ENCODE measurements at regions not wholly inside any gene's neighbourhood (a gene's known extent, or its start where the extent isn't known, plus 50 kb on each side); places are given as distances from the start of the nearest gene placed in this dataset.
"Not testable (repeated sequence)": the region's sequence is repeated elsewhere in the genome, so short reads cannot be mapped to it uniquely, and the experiment has no call there.

- in situ Hi-C loops (cut with MboI; ENCODE audit: low sequenced_read_pairs), result not testable (repeated sequence)
Measured at GRCh38 chr4:26017961-26018700, 104.1 kb downstream of the SMIM20 start.

GRCh38 chr4:26020083-26020668 is 106.2 kb downstream of the SMIM20 start:
- in situ Hi-C loops (cut with MboI; ENCODE audit: low sequenced_read_pairs), result no loop called here

- in situ Hi-C loops (cut with MboI; ENCODE audit: low sequenced_read_pairs), result no loop called here
Measured at GRCh38 chr4:26020881-26021280, 106.9 kb downstream of the SMIM20 start.

GRCh38 chr4:26021417-26022345 is 107.7 kb downstream of the SMIM20 start:
- in situ Hi-C loops (cut with MboI; ENCODE audit: low sequenced_read_pairs), result no loop called here

GRCh38 chr4:26022346-26023202 is 108.6 kb downstream of the SMIM20 start:
- in situ Hi-C loops (cut with MboI; ENCODE audit: low sequenced_read_pairs), result no loop called here

GRCh38 chr4:26023203-26023972 is 109.4 kb downstream of the SMIM20 start:
- in situ Hi-C loops (cut with MboI; ENCODE audit: low sequenced_read_pairs), result no loop called here

GRCh38 chr4:26024079-26024478 is 110.1 kb downstream of the SMIM20 start:
- in situ Hi-C loops (cut with MboI; ENCODE audit: low sequenced_read_pairs), result no loop called here

- in situ Hi-C loops (cut with MboI; ENCODE audit: low sequenced_read_pairs), result no loop called here
Measured at GRCh38 chr4:26028133-26028792, 114.2 kb downstream of the SMIM20 start.

- in situ Hi-C loops (cut with MboI; ENCODE audit: low sequenced_read_pairs), result no loop called here
Measured at GRCh38 chr4:26028793-26029567, 115.0 kb downstream of the SMIM20 start.

GRCh38 chr4:26029568-26030131 is 115.6 kb downstream of the SMIM20 start:
- in situ Hi-C loops (cut with MboI; ENCODE audit: low sequenced_read_pairs), result no loop called here

GRCh38 chr4:26030260-26030667 is 116.2 kb downstream of the SMIM20 start:
- in situ Hi-C loops (cut with MboI; ENCODE audit: low sequenced_read_pairs), result no loop called here

GRCh38 chr4:26030780-26031179 is 116.8 kb downstream of the SMIM20 start:
- in situ Hi-C loops (cut with MboI; ENCODE audit: low sequenced_read_pairs), result no loop called here

- in situ Hi-C loops (cut with MboI; ENCODE audit: low sequenced_read_pairs), result no loop called here
Measured at GRCh38 chr4:26031704-26032103, 117.7 kb downstream of the SMIM20 start.

- in situ Hi-C loops (cut with MboI; ENCODE audit: low sequenced_read_pairs), result no loop called here
Measured at GRCh38 chr4:26032142-26032541, 118.1 kb downstream of the SMIM20 start.

- in situ Hi-C loops (cut with MboI; ENCODE audit: low sequenced_read_pairs), result no loop called here
Measured at GRCh38 chr4:26032630-26033317, 118.8 kb downstream of the SMIM20 start.

- in situ Hi-C loops (cut with MboI; ENCODE audit: low sequenced_read_pairs), result no loop called here
Measured at GRCh38 chr4:26033389-26033788, 119.4 kb downstream of the SMIM20 start.

- in situ Hi-C loops (cut with MboI; ENCODE audit: low sequenced_read_pairs), result no loop called here
Measured at GRCh38 chr4:26034849-26035248, 120.8 kb downstream of the SMIM20 start.

GRCh38 chr4:26035921-26036320 is 121.9 kb downstream of the SMIM20 start:
- in situ Hi-C loops (cut with MboI; ENCODE audit: low sequenced_read_pairs), result no loop called here

All from HL-60/S4 treated with phorbol 12-myristate 13-acetate at 8.2 ng/mL for 4 days and 3 days (cell line).